H1 (cell line): ENCODE measurements at regions not wholly inside any gene's neighbourhood (a gene's known extent, or its start where the extent isn't known, plus 50 kb on each side); places are given as distances from the start of the nearest gene placed in this dataset.

Experiments
- CTBP2 ChIP-seq: IDR thresholded peaks from 2 replicates; pipeline ENCODE4 v1.7.0; 2011; ENCODE audit warnings: borderline replicate concordance, mild to moderate bottlenecking, moderate library complexity, mixed read lengths, low read length; ENCODE audit not compliant: insufficient read depth, insufficient read length
- GTF2F1 ChIP-seq: IDR thresholded peaks from 2 replicates; pipeline ENCODE4 v1.6.1; 2012; ENCODE audit warnings: low read depth, low read length, improper control_type of control experiment, borderline replicate concordance
- JUND ChIP-seq: IDR thresholded peaks from 2 replicates; pipeline ENCODE4 v1.6.1; 2011; ENCODE audit warnings: mild to moderate bottlenecking, improper control_type of control experiment, low read length
- KDM4A ChIP-seq: IDR thresholded peaks from one replicate; pipeline ENCODE4 v1.7.1; 2012; ENCODE audit warnings: low read depth, mild to moderate bottlenecking, moderate library complexity, low read length, inconsistent platforms; ENCODE audit not compliant: severe bottlenecking
- SIX5 ChIP-seq: IDR thresholded peaks from 2 replicates; pipeline ENCODE4 v1.6.1; 2011; ENCODE audit warnings: mild to moderate bottlenecking, low read depth, low read length

- TF ChIP-seq KDM4A (no peak), JUND (no peak), GTF2F1 (no peak), CTBP2 (no peak), SIX5 (no peak)
These were observed 333.0 kb downstream of the SFMBT2 start (continued) for GRCh38 chr10:7077880-7078279.
